GM06990 (cell line): ENCODE measurements at regions not wholly inside any gene's neighbourhood (a gene's known extent, or its start where the extent isn't known, plus 50 kb on each side); places are given as distances from the start of the nearest gene placed in this dataset.

ENCODE experiments used
- DNase-seq: peaks from one replicate; pipeline ENCODE4 v3.0.0-alpha.2; 2011; ENCODE audit not compliant: insufficient read length; ENCODE audit errors: extremely low read depth
- H3K27me3 ChIP-seq: replicated peaks from 2 replicates; pipeline ENCODE4 v1.6.0; 2011; ENCODE audit warnings: low read length; ENCODE audit not compliant: control insufficient read depth, insufficient read depth
- H3K36me3 ChIP-seq: 2 replicates; pipeline ENCODE4 v1.5.1; 2011; ENCODE audit warnings: low read length; ENCODE audit not compliant: control insufficient read depth, insufficient read depth
- H3K4me3 ChIP-seq: replicated peaks from 2 replicates; pipeline ENCODE4 v1.5.1; 2011; ENCODE audit warnings: low read depth, mild to moderate bottlenecking, control low read depth, low read length
- CTCF ChIP-seq: IDR thresholded peaks from 2 replicates; pipeline ENCODE4 v1.5.1; 2011; ENCODE audit warnings: low read length, control low read depth, mild to moderate bottlenecking, inconsistent platforms; ENCODE audit not compliant: insufficient read depth, poor library complexity, severe bottlenecking

GRCh38 chr2:224248944-224249371, 152.9 kb downstream of the FAM124B start:
- Histone ChIP-seq H3K27me3 (no peaks in the 10 kb centered on the region), H3K36me3 (no peaks in the 10 kb centered on the region), H3K4me3 (no peak overlapping the region)
- DNase-seq: no peak
- TF ChIP-seq CTCF: no peak

- DNase-seq: no peak
- no peak for TF ChIP-seq CTCF
- Histone ChIP-seq H3K4me3 (no peak overlapping the region), H3K27me3 (no peaks in the 10 kb centered on the region), H3K36me3 (no peaks in the 10 kb centered on the region)
These were observed 159.3 kb downstream of the FAM124B start for GRCh38 chr2:224242561-224242960.

GRCh38 chr2:224241812-224242211, 160.1 kb downstream of the FAM124B start:
- no peaks in the 10 kb centered on the region for H3K36me3 ChIP-seq
- TF ChIP-seq CTCF: no peak
- no peak overlapping the region for H3K4me3 ChIP-seq
- no peak for DNase-seq
- H3K27me3 ChIP-seq: no peaks in the 10 kb centered on the region

GRCh38 chr2:224241001-224241400, 160.9 kb downstream of the FAM124B start:
- Histone ChIP-seq H3K27me3 (no peaks in the 10 kb centered on the region), H3K36me3 (no peaks in the 10 kb centered on the region), H3K4me3 (no peak overlapping the region)
- no peak for TF ChIP-seq CTCF
- no peak for DNase-seq

- Histone ChIP-seq H3K36me3 (no peaks in the 10 kb centered on the region), H3K4me3 (no peak overlapping the region), H3K27me3 (no peaks in the 10 kb centered on the region; the same call in 1 of the 2 replicates)
- no peak for DNase-seq
- TF ChIP-seq CTCF: no peak
These were observed 177.9 kb downstream of the FAM124B start for GRCh38 chr2:224223851-224224555.
